ENCODE measurements at regions not wholly inside any gene's neighbourhood (a gene's known extent, or its start where the extent isn't known, plus 50 kb on each side); places are given as distances from the start of the nearest gene placed in this dataset.

GRCh38 chr9:26477963-26478362, 414.6 kb downstream of the CAAP1 start:
- H3K4me3 ChIP-seq (ENCODE audit: low read length): no peak overlapping the region
- TF ChIP-seq, protein P1, sequence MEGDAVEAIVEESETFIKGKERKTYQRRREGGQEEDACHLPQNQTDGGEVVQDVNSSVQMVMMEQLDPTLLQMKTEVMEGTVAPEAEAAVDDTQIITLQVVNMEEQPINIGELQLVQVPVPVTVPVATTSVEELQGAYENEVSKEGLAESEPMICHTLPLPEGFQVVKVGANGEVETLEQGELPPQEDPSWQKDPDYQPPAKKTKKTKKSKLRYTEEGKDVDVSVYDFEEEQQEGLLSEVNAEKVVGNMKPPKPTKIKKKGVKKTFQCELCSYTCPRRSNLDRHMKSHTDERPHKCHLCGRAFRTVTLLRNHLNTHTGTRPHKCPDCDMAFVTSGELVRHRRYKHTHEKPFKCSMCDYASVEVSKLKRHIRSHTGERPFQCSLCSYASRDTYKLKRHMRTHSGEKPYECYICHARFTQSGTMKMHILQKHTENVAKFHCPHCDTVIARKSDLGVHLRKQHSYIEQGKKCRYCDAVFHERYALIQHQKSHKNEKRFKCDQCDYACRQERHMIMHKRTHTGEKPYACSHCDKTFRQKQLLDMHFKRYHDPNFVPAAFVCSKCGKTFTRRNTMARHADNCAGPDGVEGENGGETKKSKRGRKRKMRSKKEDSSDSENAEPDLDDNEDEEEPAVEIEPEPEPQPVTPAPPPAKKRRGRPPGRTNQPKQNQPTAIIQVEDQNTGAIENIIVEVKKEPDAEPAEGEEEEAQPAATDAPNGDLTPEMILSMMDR (conservative IDR thresholded peaks at IDR 0.05; ENCODE audit: low read depth, low read length): no peak
- no peak for DNase-seq (ENCODE audit: low read depth)

GRCh38 chr9:26471261-26471660, 421.3 kb downstream of the CAAP1 start:
- DNase-seq (ENCODE audit: low read depth): no peak
- no peak overlapping the region for H3K4me3 ChIP-seq (ENCODE audit: low read length)
- TF ChIP-seq, protein P1 (conservative IDR thresholded peaks at IDR 0.05; ENCODE audit: low read depth, low read length): no peak

- H3K4me3 ChIP-seq (ENCODE audit: low read length): no peak overlapping the region
- no peak for DNase-seq (ENCODE audit: low read depth)
- TF ChIP-seq, protein P1 (conservative IDR thresholded peaks at IDR 0.05; ENCODE audit: low read depth, low read length): no peak
These were observed 422.3 kb downstream of the CAAP1 start for GRCh38 chr9:26470284-26470683.

GRCh38 chr9:26463837-26464236, 428.8 kb downstream of the CAAP1 start:
- TF ChIP-seq, protein P1 (conservative IDR thresholded peaks at IDR 0.05; ENCODE audit: low read depth, low read length): no peak
- H3K4me3 ChIP-seq (ENCODE audit: low read length): no peak overlapping the region
- DNase-seq (ENCODE audit: low read depth): no peak

DNA sequence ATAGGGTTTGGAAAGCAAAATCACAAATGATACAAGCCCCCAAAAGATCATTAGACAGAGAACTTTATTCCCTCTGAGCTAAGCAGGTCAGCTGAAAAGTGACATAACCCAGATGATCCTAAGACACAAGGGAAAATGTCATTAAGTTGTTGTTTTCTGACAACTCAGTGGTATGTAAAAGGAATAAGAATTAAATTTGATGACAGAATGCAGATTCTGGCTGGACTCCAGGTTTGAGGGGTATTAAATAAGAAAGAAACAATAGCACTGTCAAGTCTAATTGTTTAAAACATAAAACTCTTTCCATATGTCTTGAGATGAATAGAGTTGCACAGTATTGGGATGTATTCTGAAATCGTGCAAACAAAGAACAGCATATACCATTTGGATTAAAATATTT, 429.9 kb downstream of the CAAP1 start:
- TF ChIP-seq, protein P1 (conservative IDR thresholded peaks at IDR 0.05; ENCODE audit: low read depth, low read length): no peak
- no peak overlapping the region for H3K4me3 ChIP-seq (ENCODE audit: low read length)
- no peak for DNase-seq (ENCODE audit: low read depth)

GRCh38 chr9:26462213-26462612, 430.4 kb downstream of the CAAP1 start:
- no peak for DNase-seq (ENCODE audit: low read depth)
- no peak overlapping the region for H3K4me3 ChIP-seq (ENCODE audit: low read length)
- TF ChIP-seq, protein P1 (conservative IDR thresholded peaks at IDR 0.05; ENCODE audit: low read depth, low read length): no peak

GRCh38 chr9:26460624-26461023, 432.0 kb downstream of the CAAP1 start:
- TF ChIP-seq, protein P1 (conservative IDR thresholded peaks at IDR 0.05; ENCODE audit: low read depth, low read length): no peak
- DNase-seq (ENCODE audit: low read depth): no peak
- no peak overlapping the region for H3K4me3 ChIP-seq (ENCODE audit: low read length)

Data from retinal pigment epithelial cell (primary cell).